ENCODE measurements at regions not wholly inside any gene's neighbourhood (a gene's known extent, or its start where the extent isn't known, plus 50 kb on each side); places are given as distances from the start of the nearest gene placed in this dataset.

GRCh38 chr13:93174260-93174659 lies 52.3 kb upstream of the GPC6 start:
- TF ChIP-seq CTCF (IDR thresholded peaks at IDR 0.05; ENCODE audit: low read length): no peak
- no peak for TF ChIP-seq EZH2 (IDR thresholded peaks at IDR 0.05; ENCODE audit: borderline replicate concordance, low read length)

All from OCI-LY1 (cell line).